Endodermal cell (in vitro differentiated cells): ENCODE measurements at regions not wholly inside any gene's neighbourhood (a gene's known extent, or its start where the extent isn't known, plus 50 kb on each side); places are given as distances from the start of the nearest gene placed in this dataset.

Experiments used
- DNase-seq: peaks from one replicate; pipeline ENCODE4 v3.0.0-alpha.2; 2017
- H3K27ac ChIP-seq: 2 replicates; pipeline ENCODE4 v1.5.1; 2013; ENCODE audit warnings: mild to moderate bottlenecking, low read depth, low read length, moderate library complexity
- H3K27me3 ChIP-seq: 2 replicates; pipeline ENCODE4 v1.6.1; 2013; ENCODE audit warnings: mild to moderate bottlenecking, low read length, moderate library complexity; ENCODE audit not compliant: insufficient read depth, control insufficient read depth, poor library complexity, severe bottlenecking
- H3K36me3 ChIP-seq: 2 replicates; pipeline ENCODE4 v1.7.0; 2013; ENCODE audit warnings: mild to moderate bottlenecking, low read length, moderate library complexity; ENCODE audit not compliant: control insufficient read depth, insufficient read depth
- H3K4me1 ChIP-seq: one replicate; pipeline ENCODE4 v1.7.0; 2013; ENCODE audit warnings: low read length; ENCODE audit not compliant: control insufficient read depth, insufficient read depth
- H3K4me3 ChIP-seq: 2 replicates; pipeline ENCODE4 v1.5.1; 2013; ENCODE audit warnings: mild to moderate bottlenecking, low read length, moderate library complexity
- H3K9ac ChIP-seq: 2 replicates; pipeline ENCODE4 v1.6.1; 2013; ENCODE audit warnings: mild to moderate bottlenecking, low read length, moderate library complexity; ENCODE audit not compliant: poor library complexity, severe bottlenecking; ENCODE audit errors: extremely low read depth
- H3K9me3 ChIP-seq: 2 replicates; pipeline ENCODE4 v1.6.1; 2013; ENCODE audit warnings: mild to moderate bottlenecking, low read length, moderate library complexity; ENCODE audit not compliant: control insufficient read depth
- H3K27ac Mint-ChIP-seq: 2 replicates; pipeline ENCODE4 v1.8.0; 2020; ENCODE audit warnings: mixed read lengths
- H3K27me3 Mint-ChIP-seq: 2 replicates; pipeline ENCODE4 v1.8.0; 2021; ENCODE audit warnings: mild to moderate bottlenecking, mixed read lengths; ENCODE audit not compliant: insufficient read depth
- H3K36me3 Mint-ChIP-seq: 2 replicates; pipeline ENCODE4 v1.8.0; 2020; ENCODE audit warnings: low read depth, mixed read lengths
- H3K4me1 Mint-ChIP-seq: 2 replicates; pipeline ENCODE4 v1.8.0; 2020; ENCODE audit warnings: mixed read lengths
- H3K4me3 Mint-ChIP-seq: 2 replicates; pipeline ENCODE4 v1.8.0; 2020; ENCODE audit warnings: mild to moderate bottlenecking, moderate library complexity, mixed read lengths
- H3K9me3 Mint-ChIP-seq: 2 replicates; pipeline ENCODE4 v1.8.0; 2020; ENCODE audit warnings: mild to moderate bottlenecking, mixed read lengths
- WGBS, 2 experiments: methylation state at CpG; one replicate each; pipeline versions ENCODE4 v1.1.5 to v1.1.7; 2013; ENCODE audit warnings: missing lambda C conversion rate in 2 of 2, mixed read lengths in 1 of 2; ENCODE audit not compliant: insufficient coverage in 1 of 2, insufficient read length in 1 of 2; 5-methylcytosine and 5-hydroxymethylcytosine counted together
- TF ChIP-seq, protein P1 (sequence below): fragments of 200-600 bp; sonication (generic); conservative IDR thresholded peaks from 2 replicates; pipeline ENCODE4 v1.5.0; 2021; ENCODE audit warnings: antibody characterized with exemption, mild to moderate bottlenecking

DNA sequence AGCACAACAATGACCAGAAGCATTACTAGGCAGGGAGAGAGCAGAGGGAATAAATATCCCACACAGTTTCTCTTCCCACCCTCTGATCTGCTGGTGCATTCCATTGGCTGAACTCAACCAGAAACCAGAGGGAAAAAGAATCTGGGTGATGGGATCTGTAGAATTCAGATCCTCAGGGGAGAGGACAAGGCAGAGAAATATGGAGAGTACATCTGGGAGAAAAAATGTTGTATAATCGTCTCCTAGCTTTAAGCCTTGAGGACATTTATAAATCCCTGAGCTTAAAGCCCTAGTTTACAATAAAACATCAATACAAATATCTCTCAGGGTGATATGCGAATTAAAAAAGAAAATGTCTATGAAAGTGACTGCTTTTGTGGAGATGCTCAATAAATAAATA lies 368.1 kb upstream of the MAD2L1 start:
- 80% methylated on average over 1 of the region's 2 CpGs; no CpG with 5 or more reads in 1 of the 2 experiments for WGBS, 2 experiments
- H3K9me3 Mint-ChIP-seq, result no peaks in the 10 kb centered on the region
- no peaks in the 10 kb centered on the region for H3K36me3 Mint-ChIP-seq
- peaks cover 9% of the 10 kb centered on the region for H3K4me1 Mint-ChIP-seq
- Histone ChIP-seq H3K4me1 (no peaks in the 10 kb centered on the region), H3K27me3 (peaks cover 57% of the 10 kb centered on the region), H3K9me3 (no peaks in the 10 kb centered on the region), H3K36me3 (no peaks in the 10 kb centered on the region), H3K27ac (no peak overlapping the region), H3K9ac (no peak overlapping the region), H3K4me3 (no peak overlapping the region)
- no peak for DNase-seq
- H3K4me3 Mint-ChIP-seq, result no peak overlapping the region
- peaks cover 40% of the 10 kb centered on the region for H3K27me3 Mint-ChIP-seq
- TF ChIP-seq, protein P1, sequence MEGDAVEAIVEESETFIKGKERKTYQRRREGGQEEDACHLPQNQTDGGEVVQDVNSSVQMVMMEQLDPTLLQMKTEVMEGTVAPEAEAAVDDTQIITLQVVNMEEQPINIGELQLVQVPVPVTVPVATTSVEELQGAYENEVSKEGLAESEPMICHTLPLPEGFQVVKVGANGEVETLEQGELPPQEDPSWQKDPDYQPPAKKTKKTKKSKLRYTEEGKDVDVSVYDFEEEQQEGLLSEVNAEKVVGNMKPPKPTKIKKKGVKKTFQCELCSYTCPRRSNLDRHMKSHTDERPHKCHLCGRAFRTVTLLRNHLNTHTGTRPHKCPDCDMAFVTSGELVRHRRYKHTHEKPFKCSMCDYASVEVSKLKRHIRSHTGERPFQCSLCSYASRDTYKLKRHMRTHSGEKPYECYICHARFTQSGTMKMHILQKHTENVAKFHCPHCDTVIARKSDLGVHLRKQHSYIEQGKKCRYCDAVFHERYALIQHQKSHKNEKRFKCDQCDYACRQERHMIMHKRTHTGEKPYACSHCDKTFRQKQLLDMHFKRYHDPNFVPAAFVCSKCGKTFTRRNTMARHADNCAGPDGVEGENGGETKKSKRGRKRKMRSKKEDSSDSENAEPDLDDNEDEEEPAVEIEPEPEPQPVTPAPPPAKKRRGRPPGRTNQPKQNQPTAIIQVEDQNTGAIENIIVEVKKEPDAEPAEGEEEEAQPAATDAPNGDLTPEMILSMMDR, result no peak
- H3K27ac Mint-ChIP-seq, result no peak overlapping the region

DNA sequence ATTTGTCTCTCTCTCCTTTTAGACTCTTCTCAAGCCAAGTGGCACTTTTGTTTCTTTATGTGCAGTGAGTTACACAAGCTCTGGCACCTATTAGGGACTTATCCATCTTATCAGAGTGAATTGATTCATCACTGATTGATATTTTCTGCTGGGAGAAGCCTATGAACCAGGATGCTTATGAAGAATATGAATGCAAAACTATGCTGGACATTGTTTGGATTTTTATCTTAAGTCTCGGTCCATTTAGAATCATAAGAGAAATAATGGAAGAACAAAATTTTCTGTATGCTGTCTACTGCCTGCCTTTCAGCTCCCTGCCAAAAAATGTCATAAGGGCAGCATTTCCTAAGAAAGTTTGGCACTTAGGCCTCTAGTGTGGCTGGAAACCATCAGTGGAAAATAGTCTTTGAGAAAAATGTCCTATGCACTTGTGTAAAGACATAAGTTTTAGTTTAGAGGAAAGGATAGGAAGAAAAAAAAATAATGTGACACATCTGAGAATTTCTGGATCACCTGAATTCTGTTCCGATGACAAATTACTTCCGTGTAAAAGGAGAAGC lies 365.7 kb upstream of the MAD2L1 start:
- Histone ChIP-seq H3K27me3 (peaks cover 51% of the 10 kb centered on the region), H3K9me3 (no peaks in the 10 kb centered on the region), H3K4me1 (no peaks in the 10 kb centered on the region), H3K27ac (no peak overlapping the region), H3K36me3 (no peaks in the 10 kb centered on the region), H3K4me3 (no peak overlapping the region), H3K9ac (no peak overlapping the region)
- peaks cover 37% of the 10 kb centered on the region for H3K27me3 Mint-ChIP-seq
- no peak for DNase-seq
- no peak overlapping the region for H3K4me3 Mint-ChIP-seq
- TF ChIP-seq, protein P1, result no peak
- H3K27ac Mint-ChIP-seq, result no peak overlapping the region
- H3K36me3 Mint-ChIP-seq, result no peaks in the 10 kb centered on the region
- peaks cover 7% of the 10 kb centered on the region for H3K4me1 Mint-ChIP-seq
- no peaks in the 10 kb centered on the region for H3K9me3 Mint-ChIP-seq
- 96 to 100% methylated on average over 1 to 3 of the region's 3 CpGs for WGBS, 2 experiments

DNA sequence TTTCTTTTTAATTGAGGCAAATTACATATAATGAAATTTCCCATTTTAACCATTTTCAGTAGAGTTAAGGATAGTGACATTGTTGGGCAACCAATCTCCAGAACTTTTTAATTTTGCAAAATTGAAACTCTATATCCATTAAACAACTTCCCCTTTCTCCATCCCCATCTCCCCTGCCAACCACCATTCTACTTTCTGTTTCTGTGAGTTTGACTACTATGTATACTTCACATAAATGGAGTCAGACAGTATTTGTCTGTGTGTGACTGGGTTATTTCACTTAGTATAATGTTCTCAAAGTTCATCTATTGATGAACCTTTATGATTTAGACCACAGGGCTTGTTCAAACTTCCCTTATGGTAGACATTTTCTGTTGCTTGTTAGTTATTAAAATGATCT lies 364.5 kb upstream of the MAD2L1 start:
- DNase-seq, result no peak
- no peak overlapping the region for H3K4me3 Mint-ChIP-seq
- TF ChIP-seq, protein P1, result no peak
- H3K27ac ChIP-seq, result no peak overlapping the region
- no peak overlapping the region for H3K4me3 ChIP-seq
- no peak overlapping the region for H3K9ac ChIP-seq
- no peaks in the 10 kb centered on the region for H3K36me3 ChIP-seq
- H3K4me1 Mint-ChIP-seq, result peaks cover 7% of the 10 kb centered on the region
- no peak overlapping the region for H3K27ac Mint-ChIP-seq
- no peaks in the 10 kb centered on the region for H3K9me3 ChIP-seq
- H3K27me3 ChIP-seq, result peaks cover 39% of the 10 kb centered on the region
- H3K27me3 Mint-ChIP-seq, result peaks cover 26% of the 10 kb centered on the region
- no peaks in the 10 kb centered on the region for H3K9me3 Mint-ChIP-seq
- H3K36me3 Mint-ChIP-seq, result no peaks in the 10 kb centered on the region
- no peaks in the 10 kb centered on the region for H3K4me1 ChIP-seq
